Stomach smooth muscle (tissue), 2 donors: ENCODE measurements at regions not wholly inside any gene's neighbourhood (a gene's known extent, or its start where the extent isn't known, plus 50 kb on each side); places are given as distances from the start of the nearest gene placed in this dataset.

Experiments
- H3K27ac ChIP-seq: one replicate; pipeline ENCODE4 v1.7.0; 2013; ENCODE audit warnings: mild to moderate bottlenecking, low read length, inconsistent platforms
- H3K27me3 ChIP-seq, 2 donors: one replicate each; pipeline ENCODE4 v1.7.0; 2013; ENCODE audit warnings: low read length in 2 of 2; ENCODE audit not compliant: insufficient read depth in 2 of 2, control insufficient read depth in 1 of 2
- H3K36me3 ChIP-seq, 2 donors: one replicate each; pipeline ENCODE4 v1.7.0; 2013; ENCODE audit warnings: low read length in 2 of 2; ENCODE audit not compliant: control insufficient read depth in 2 of 2, insufficient read depth in 2 of 2
- H3K4me1 ChIP-seq: one replicate; pipeline ENCODE4 v1.7.0; 2013; ENCODE audit warnings: low read length; ENCODE audit not compliant: control insufficient read depth, insufficient read depth
- H3K4me3 ChIP-seq, 2 donors: one replicate each; pipeline ENCODE4 v1.7.0; 2013; ENCODE audit warnings: low read length in 2 of 2
- H3K9ac ChIP-seq, 2 donors: one replicate each; pipeline ENCODE4 v1.7.0; 2013; ENCODE audit warnings: low read length in 2 of 2, mild to moderate bottlenecking in 1 of 2
- H3K9me3 ChIP-seq, 2 donors: one replicate each; pipeline ENCODE4 v1.7.0; 2013; ENCODE audit warnings: low read length in 2 of 2; ENCODE audit not compliant: control insufficient read depth in 2 of 2
- donor health status: healthy.
- donor health status: Pancreatic carcinoma.

DNA sequence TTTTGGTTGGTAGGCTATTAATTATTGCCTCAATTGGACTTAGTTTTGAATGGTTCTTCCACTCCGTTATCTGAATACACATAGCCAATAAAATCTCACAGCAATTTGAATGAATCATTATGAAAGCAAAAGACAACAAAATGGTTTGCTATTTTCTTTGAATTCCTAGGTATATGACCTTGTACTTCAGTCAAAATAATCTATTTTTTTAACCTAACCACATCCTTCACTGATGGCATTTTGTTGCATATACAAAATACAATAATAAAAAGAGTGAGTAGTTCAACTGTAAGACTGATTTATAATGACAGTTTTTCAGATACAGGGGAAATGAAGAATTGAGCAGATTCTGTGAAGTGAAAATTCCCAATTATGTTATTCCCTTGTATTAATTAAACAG lies 433.1 kb downstream of the HTR7 start:
- Histone ChIP-seq H3K4me1 (no peaks in the 10 kb centered on the region), H3K9ac (no peak overlapping the region), H3K9me3 (no peaks in the 10 kb centered on the region), H3K27ac (no peak overlapping the region), H3K27me3 (no peaks in the 10 kb centered on the region), H3K4me3 (no peak overlapping the region), H3K36me3 (no peaks in the 10 kb centered on the region)

DNA sequence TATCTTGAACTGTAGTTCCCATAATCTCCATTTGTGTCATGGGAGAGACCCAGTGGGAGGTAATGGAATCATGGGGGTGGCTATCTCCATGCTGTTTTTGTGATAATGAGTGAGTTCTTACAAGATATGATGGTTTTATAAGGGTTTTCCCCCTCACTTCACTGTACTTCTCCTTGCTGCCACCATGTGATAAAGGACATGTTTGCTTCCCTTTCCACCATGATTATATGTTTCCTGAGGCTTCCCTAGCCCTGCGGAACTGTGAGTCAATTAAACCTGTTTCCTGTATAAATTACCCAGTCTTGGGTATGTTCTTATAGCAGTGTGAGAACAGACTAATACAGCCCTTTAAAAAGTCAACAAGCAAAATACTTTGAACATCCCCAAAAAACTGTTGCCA lies 427.7 kb downstream of the HTR7 start:
- Histone ChIP-seq H3K4me1 (no peaks in the 10 kb centered on the region), H3K27ac (no peak overlapping the region), H3K9me3 (no peaks in the 10 kb centered on the region), H3K4me3 (no peak overlapping the region), H3K9ac (no peak overlapping the region), H3K36me3 (no peaks in the 10 kb centered on the region), H3K27me3 (no peaks in the 10 kb centered on the region)

DNA sequence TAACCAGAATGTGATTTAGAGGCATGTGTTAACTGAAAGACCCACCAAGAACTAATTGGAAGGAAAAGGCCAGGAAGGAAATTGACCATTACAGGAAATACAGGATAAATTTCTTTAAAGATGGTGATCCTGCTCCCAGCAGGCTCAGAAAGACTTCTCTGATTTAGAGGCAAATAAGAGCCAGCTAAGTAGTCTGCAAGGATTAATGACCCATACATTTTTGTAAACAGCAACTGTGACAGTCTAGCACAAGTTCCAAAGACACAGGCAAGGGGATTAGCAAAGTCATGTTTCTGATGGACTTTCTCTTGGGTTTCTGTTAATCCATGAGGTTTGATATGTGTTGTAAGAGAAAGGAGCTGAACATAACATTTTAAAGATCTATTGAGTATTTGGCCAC lies 425.0 kb downstream of the HTR7 start:
- Histone ChIP-seq H3K4me3 (no peak overlapping the region), H3K9me3 (no peaks in the 10 kb centered on the region), H3K27me3 (no peaks in the 10 kb centered on the region), H3K36me3 (no peaks in the 10 kb centered on the region), H3K27ac (no peak overlapping the region), H3K4me1 (no peaks in the 10 kb centered on the region), H3K9ac (no peak overlapping the region)

DNA sequence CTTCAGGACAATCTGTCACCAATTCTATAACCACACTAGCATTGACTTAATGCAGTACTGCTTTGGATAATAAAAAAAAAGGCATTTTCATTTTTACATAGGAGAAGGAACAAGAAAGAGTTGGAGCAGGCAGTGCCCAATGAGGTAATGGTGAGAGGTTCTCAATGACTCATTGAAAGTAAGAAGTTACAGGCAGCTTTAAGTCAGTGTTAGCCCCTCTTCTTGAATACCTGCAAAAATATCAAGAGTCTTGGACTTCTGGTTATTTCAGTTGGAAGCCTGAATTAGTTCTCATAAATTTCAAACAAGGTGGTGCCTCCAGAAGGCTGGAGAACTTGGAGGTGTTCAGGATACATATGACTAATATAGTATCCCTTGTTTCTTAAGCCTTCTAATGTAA lies 422.5 kb downstream of the HTR7 start:
- Histone ChIP-seq H3K9ac (no peak overlapping the region), H3K4me3 (no peak overlapping the region), H3K36me3 (no peaks in the 10 kb centered on the region), H3K27ac (no peak overlapping the region), H3K4me1 (no peaks in the 10 kb centered on the region), H3K9me3 (no peaks in the 10 kb centered on the region), H3K27me3 (no peaks in the 10 kb centered on the region)

DNA sequence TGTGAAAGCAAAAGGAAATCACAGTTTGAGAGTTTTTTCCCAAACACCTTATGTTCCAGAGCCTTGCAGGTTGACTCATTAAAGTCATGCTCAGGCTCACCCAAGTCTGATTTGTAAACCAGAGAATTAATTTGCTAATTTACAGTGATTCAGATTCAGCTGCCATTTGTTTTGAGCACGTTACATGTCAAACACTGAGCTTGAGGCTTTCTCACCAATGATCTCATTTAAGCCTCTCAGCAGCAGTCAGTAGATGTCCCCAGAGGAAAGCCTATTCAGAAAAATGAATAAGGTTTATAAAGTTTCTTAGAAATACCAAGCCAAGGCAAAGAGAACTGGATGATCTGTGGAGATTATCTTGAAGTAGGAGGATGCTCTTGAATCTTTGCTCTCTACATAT lies 420.4 kb downstream of the HTR7 start:
- Histone ChIP-seq H3K4me3 (no peak overlapping the region), H3K36me3 (no peaks in the 10 kb centered on the region), H3K4me1 (no peaks in the 10 kb centered on the region), H3K9ac (no peak overlapping the region), H3K27ac (no peak overlapping the region), H3K27me3 (no peaks in the 10 kb centered on the region), H3K9me3 (no peaks in the 10 kb centered on the region)

DNA sequence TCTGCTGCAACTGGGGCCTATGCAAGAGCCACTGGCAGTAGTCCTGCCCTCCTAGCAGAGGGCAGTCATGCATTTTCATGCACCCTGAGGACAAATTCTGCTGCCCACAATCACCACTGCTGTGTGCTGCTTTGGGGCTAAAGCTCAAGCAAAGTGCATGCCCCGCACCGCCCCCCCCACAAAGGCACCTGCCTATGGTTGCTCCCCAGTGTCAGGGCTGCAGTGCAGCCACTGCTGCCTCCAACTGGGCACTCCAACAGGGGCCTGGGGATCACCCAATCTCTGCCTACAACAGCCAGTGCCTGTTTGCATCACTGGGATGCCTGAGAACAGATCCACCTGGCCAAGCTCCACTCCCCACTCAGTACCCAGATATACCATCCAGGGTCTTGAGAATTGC lies 417.0 kb downstream of the HTR7 start:
- Histone ChIP-seq H3K27me3 (no peaks in the 10 kb centered on the region), H3K36me3 (no peaks in the 10 kb centered on the region), H3K9ac (no peak overlapping the region), H3K27ac (no peak overlapping the region), H3K9me3 (no peaks in the 10 kb centered on the region), H3K4me3 (no peak overlapping the region), H3K4me1 (no peaks in the 10 kb centered on the region)

DNA sequence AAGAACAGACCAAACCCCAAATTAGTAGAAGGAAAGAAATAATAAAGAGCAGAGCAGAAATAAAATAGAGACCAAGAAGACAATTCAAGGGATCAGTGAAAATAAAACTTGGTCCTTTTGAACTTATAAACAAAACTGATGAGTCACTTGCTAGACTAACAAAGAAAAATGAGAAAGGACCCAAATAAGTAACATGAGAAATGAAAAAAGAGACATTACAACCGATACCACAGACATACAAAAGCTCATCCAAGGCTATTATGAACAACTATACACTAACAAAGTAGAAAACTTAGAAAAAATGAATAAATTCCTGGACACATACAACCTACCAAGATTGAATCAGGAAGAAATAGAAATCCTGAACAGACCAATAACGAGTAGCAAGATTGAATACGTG lies 414.5 kb downstream of the HTR7 start:
- H3K27ac ChIP-seq: no peak overlapping the region
- no peaks in the 10 kb centered on the region for H3K9me3 ChIP-seq
- no peaks in the 10 kb centered on the region for H3K27me3 ChIP-seq
- no peaks in the 10 kb centered on the region for H3K36me3 ChIP-seq
- no peaks in the 10 kb centered on the region for H3K4me1 ChIP-seq
- H3K4me3 ChIP-seq: no peak overlapping the region
- no peak overlapping the region for H3K9ac ChIP-seq

DNA sequence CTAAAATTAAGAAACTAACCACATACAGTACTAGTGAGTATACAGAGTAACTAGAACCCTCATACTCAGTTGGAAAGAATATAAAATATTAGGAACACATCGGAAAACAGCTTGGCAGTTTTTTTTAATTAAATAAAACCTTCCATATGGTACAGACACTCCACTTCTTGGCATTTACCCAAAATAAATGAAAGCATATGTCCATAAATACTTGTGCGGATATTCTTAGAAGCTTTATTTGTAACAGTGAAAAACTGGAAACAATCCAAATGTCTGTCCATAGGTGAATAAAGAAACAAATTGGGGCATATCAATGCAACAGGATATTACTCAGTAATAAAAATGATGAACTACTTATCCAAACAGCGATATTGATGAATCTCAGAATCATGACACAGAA lies 410.0 kb downstream of the HTR7 start:
- H3K4me3 ChIP-seq: no peak overlapping the region
- no peak overlapping the region for H3K9ac ChIP-seq
- H3K4me1 ChIP-seq: no peaks in the 10 kb centered on the region
- H3K27me3 ChIP-seq: no peaks in the 10 kb centered on the region
- no peaks in the 10 kb centered on the region for H3K36me3 ChIP-seq
- H3K9me3 ChIP-seq: no peaks in the 10 kb centered on the region
- H3K27ac ChIP-seq: no peak overlapping the region

DNA sequence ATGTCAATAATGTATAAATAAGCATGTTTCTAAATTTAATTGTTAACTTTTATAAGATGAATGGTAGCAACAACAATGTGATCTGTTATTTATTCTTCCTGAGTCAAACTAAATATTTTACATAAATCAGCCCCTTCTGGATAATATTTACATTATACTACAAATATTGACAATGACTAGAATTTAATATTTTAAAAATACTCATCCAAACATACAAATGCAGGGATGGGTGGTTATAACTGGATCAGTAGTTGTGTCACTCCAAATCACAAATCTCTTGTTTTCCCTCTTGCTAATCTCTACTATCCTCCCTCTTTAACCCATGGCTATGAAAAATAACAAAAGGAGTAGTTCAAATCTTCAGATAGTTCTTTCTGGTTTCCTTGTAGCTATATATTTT lies 407.0 kb downstream of the HTR7 start:
- no peaks in the 10 kb centered on the region for H3K36me3 ChIP-seq
- H3K27me3 ChIP-seq: no peaks in the 10 kb centered on the region
- H3K4me3 ChIP-seq: no peak overlapping the region

DNA sequence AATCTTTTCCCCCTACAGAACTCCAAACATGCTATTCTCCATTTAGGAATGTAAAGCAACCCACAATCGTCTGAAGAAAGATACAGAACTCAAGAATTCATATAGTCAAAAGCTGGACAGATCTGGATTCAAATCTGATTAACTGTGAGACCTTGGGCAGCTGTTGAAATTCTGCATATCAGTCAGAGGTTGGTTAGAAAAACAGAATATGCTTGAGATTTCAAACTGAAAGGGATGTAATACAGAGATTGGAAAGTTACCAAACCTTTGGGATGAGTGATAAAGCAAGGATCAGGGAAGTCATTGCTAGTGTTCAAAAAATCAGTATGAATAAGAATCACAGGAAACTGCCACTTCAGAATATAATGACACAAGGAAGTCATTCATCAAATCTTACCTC lies 406.6 kb downstream of the HTR7 start:
- Histone ChIP-seq H3K27ac (no peak overlapping the region), H3K36me3 (no peaks in the 10 kb centered on the region), H3K4me3 (no peak overlapping the region), H3K9me3 (no peaks in the 10 kb centered on the region), H3K9ac (no peak overlapping the region), H3K4me1 (no peaks in the 10 kb centered on the region), H3K27me3 (no peaks in the 10 kb centered on the region)

More for the DNA sequence above, 407.0 kb downstream of the HTR7 start:
- Histone ChIP-seq H3K9me3 (no peaks in the 10 kb centered on the region), H3K27ac (no peak overlapping the region), H3K9ac (no peak overlapping the region), H3K4me1 (no peaks in the 10 kb centered on the region)

DNA sequence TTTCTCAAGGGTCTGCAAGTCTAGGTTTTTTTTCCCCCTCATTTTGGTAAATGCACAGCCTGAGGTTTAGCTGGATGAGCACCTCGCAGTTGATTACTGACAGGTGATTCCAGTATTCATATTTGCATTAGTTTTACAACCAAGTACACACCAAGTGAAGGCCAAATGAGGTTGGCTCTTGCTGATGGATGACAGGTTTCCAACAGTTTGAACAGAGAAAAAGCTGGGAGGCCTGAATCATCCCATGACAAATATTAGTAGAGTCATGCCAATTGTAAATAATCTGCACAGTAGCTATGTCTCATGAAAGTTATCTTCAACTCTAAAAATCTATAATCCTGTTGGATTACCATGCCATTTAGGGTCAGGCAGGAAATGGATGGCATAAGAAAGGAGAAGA lies 399.8 kb downstream of the HTR7 start:
- no peak overlapping the region for H3K9ac ChIP-seq
- H3K27me3 ChIP-seq: no peaks in the 10 kb centered on the region
- no peak overlapping the region for H3K27ac ChIP-seq
- H3K36me3 ChIP-seq: no peaks in the 10 kb centered on the region
- no peak overlapping the region for H3K4me3 ChIP-seq
- no peaks in the 10 kb centered on the region for H3K4me1 ChIP-seq
- H3K9me3 ChIP-seq: no peaks in the 10 kb centered on the region

DNA sequence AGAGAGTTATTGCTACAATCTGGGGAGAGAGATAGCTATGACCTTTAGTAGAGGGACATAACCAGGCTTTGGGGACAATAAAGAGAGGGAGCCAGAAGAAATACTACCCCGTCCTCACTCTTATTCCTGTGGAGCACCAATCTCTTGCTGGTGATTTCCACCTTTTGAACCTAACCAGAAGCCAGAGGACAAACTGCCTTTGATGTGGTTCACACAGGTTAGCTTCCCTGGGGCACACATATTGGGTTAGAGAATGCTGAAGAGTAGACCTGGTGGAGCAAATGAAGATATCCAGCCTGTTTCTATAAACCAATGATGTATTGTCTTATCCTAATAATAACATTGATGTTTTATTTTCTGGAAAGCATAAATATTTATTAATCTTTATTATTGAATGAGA lies 399.3 kb downstream of the HTR7 start:
- Histone ChIP-seq H3K4me1 (no peaks in the 10 kb centered on the region), H3K27me3 (no peaks in the 10 kb centered on the region), H3K27ac (no peak overlapping the region), H3K36me3 (no peaks in the 10 kb centered on the region), H3K9me3 (no peaks in the 10 kb centered on the region), H3K9ac (no peak overlapping the region), H3K4me3 (no peak overlapping the region)
